C4-2B (cell line): ENCODE measurements at regions not wholly inside any gene's neighbourhood (a gene's known extent, or its start where the extent isn't known, plus 50 kb on each side); places are given as distances from the start of the nearest gene placed in this dataset.

Source experiments
- CTCF ChIP-seq: fragments of 450-650 bp; conservative IDR thresholded peaks from 2 replicates; pipeline ENCODE4 v1.5.1; 2017; ENCODE audit warnings: mild to moderate bottlenecking
- ZFX ChIP-seq: fragments of 450-650 bp; IDR thresholded peaks from 2 replicates; pipeline ENCODE4 v1.6.1; 2017

GRCh38 chr21:24204641-24205040 is 1402.6 kb downstream of the MRPL39 start:
- no peak for TF ChIP-seq CTCF
- no peak for TF ChIP-seq ZFX
